HEK293T (cell line): ENCODE measurements at regions not wholly inside any gene's neighbourhood (a gene's known extent, or its start where the extent isn't known, plus 50 kb on each side); places are given as distances from the start of the nearest gene placed in this dataset.

Experiments
- CTCF ChIA-PET: fragments of 350-600 bp; formaldehyde crosslinking; extraction: SDS; loops from one replicate; lab custom pipeline; 2021; ENCODE audit warnings: antibody characterized with exemption, inconsistent platforms; lab: Yijun Ruan, JAX
- POLR2A ChIA-PET: fragments of 350-600 bp; formaldehyde crosslinking; extraction: SDS; loops from one replicate; lab custom pipeline; 2020; ENCODE audit warnings: antibody characterized with exemption, inconsistent platforms; lab: Yijun Ruan, JAX
- DNase-seq: peaks from one replicate; pipeline ENCODE4 v3.0.0; 2012; ENCODE audit warnings: mixed read lengths; ENCODE audit errors: extremely low spot score
- ARNT ChIP-seq: fragments of 450-650 bp; IDR thresholded peaks from 2 replicates; pipeline ENCODE4 v1.6.1; 2017; ENCODE audit warnings: mild to moderate bottlenecking
- BHLHE40 ChIP-seq: fragments of 450-650 bp; IDR thresholded peaks from 2 replicates; pipeline ENCODE4 v1.6.1; 2016; ENCODE audit warnings: mild to moderate bottlenecking, moderate library complexity, borderline replicate concordance
- CTBP1 ChIP-seq: fragments of 450-650 bp; IDR thresholded peaks from 2 replicates; pipeline ENCODE4 v1.6.1; 2016; ENCODE audit warnings: borderline replicate concordance
- ELF4 ChIP-seq: fragments of 450-650 bp; IDR thresholded peaks from 2 replicates; pipeline ENCODE4 v1.6.1; 2017; ENCODE audit warnings: antibody characterized with exemption
- FOXA1 ChIP-seq: fragments of 450-650 bp; IDR thresholded peaks from 2 replicates; pipeline ENCODE4 v1.6.1; 2016; ENCODE audit warnings: mild to moderate bottlenecking
- FOXK2 ChIP-seq: fragments of 450-650 bp; IDR thresholded peaks from 2 replicates; pipeline ENCODE4 v1.6.1; 2016; ENCODE audit warnings: mild to moderate bottlenecking
- FOXM1 ChIP-seq: fragments of 450-650 bp; IDR thresholded peaks from 2 replicates; pipeline ENCODE4 v1.6.1; 2017; ENCODE audit warnings: mild to moderate bottlenecking, borderline replicate concordance
- HDGF ChIP-seq: fragments of 450-650 bp; IDR thresholded peaks from 2 replicates; pipeline ENCODE4 v1.6.1; 2017; ENCODE audit warnings: antibody characterized with exemption, borderline replicate concordance
- L3MBTL2 ChIP-seq: fragments of 450-650 bp; conservative IDR thresholded peaks from 2 replicates; pipeline ENCODE4 v1.6.1; 2016; ENCODE audit warnings: mild to moderate bottlenecking
- LEF1 ChIP-seq: fragments of 450-650 bp; IDR thresholded peaks from 2 replicates; pipeline ENCODE4 v1.6.1; 2017; ENCODE audit warnings: mild to moderate bottlenecking, borderline replicate concordance
- NFRKB ChIP-seq: fragments of 450-650 bp; IDR thresholded peaks from 2 replicates; pipeline ENCODE4 v1.6.1; 2016; ENCODE audit warnings: mild to moderate bottlenecking, moderate library complexity
- SP1 ChIP-seq: fragments of 450-650 bp; IDR thresholded peaks from 2 replicates; pipeline ENCODE4 v1.6.1; 2017
- SUZ12 ChIP-seq: fragments of 450-650 bp; IDR thresholded peaks from 2 replicates; pipeline ENCODE4 v1.6.1; 2016; ENCODE audit warnings: mild to moderate bottlenecking
- TARDBP ChIP-seq: fragments of 450-650 bp; IDR thresholded peaks from 2 replicates; pipeline ENCODE4 v1.6.1; 2016
- ZNF384 ChIP-seq: fragments of 450-650 bp; IDR thresholded peaks from 2 replicates; pipeline ENCODE4 v1.6.1; 2016
- TF ChIP-seq, protein P1 (sequence below): fragments of 450-650 bp; IDR thresholded peaks from 2 replicates; pipeline ENCODE4 v1.6.1; 2016

DNA sequence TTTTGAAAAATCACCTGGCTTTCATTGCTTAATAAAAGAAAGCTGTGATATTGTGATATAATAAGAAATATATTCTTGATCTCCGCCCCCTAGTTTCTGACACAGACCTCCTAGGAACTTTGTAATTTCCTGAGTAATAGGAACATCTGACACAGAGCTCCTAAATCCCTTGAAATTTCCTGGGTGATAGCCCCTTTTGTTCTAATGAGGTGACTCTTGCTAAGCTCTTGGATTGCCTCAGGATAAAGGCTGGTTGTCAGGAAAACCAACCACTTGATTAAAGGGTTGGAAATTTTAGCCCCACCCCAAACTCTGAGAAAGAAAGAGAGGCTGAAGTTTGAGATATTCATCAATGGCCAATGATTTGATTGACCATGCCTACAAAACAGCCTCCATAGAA is 326.4 kb upstream of the KIF2B start:
- ChIA-PET CTCF (no interaction called here), POLR2A (no interaction called here)
- DNase-seq = no peak
- no peak for TF ChIP-seq ARNT
- TF ChIP-seq FOXM1 = no peak
- TF ChIP-seq NFRKB = no peak
- TF ChIP-seq L3MBTL2 = no peak

DNA sequence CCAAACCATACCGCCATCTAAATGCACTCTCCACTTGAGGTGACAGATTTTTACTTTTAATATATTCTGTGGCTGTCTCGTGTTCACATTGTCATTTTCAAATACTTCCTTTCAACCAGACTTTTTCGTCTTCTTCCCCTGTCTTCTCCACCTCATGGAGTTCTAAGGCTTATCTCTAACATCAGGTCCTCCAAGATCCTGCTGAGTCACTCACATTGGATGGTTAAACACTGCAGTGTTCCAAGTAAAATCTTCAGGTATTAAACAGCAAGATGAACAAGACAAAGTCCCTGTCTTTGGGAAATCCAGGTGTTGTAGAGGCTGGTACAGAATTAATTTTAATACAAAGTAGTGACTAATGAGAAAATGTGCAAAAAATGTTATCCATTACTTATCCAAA is 330.2 kb upstream of the KIF2B start:
- TF ChIP-seq, protein P1, sequence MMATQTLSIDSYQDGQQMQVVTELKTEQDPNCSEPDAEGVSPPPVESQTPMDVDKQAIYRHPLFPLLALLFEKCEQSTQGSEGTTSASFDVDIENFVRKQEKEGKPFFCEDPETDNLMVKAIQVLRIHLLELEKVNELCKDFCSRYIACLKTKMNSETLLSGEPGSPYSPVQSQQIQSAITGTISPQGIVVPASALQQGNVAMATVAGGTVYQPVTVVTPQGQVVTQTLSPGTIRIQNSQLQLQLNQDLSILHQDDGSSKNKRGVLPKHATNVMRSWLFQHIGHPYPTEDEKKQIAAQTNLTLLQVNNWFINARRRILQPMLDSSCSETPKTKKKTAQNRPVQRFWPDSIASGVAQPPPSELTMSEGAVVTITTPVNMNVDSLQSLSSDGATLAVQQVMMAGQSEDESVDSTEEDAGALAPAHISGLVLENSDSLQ = no peak
- TF ChIP-seq SP1 (no peak), LEF1 (no peak), TARDBP (no peak), BHLHE40 (no peak), HDGF (no peak), CTBP1 (no peak), SUZ12 (no peak), L3MBTL2 (no peak)
- ChIA-PET CTCF (no interaction called here), POLR2A (no interaction called here)
- no peak for DNase-seq

DNA sequence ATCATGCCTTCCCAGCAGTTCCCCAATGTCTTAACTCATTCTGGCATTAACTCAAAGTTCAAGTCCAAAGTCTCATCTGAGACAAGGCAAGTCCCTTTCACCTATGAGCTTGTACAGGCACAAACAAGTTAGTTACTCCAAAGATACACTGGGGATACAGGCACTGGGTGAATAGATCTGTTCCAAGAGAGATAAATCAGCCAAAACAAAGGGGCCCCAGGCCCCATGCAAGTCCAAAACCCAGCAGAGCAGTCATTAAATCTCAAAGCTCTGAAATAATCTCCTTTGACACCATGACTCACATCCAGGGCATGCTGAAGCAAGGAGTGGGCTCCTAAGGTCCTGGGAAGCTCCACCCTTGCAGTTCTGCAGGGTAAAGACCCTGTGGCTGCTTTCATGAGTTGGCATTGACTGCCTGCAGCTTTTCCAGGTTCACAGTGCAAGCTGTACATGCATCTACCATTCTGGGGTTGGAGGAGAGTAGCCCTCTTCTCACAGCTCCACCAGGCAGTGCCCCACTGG is 332.2 kb upstream of the KIF2B start:
- POLR2A ChIA-PET = no interaction called here
- TF ChIP-seq LEF1 (no peak), FOXK2 (no peak), FOXM1 (no peak), CTBP1 (no peak), ELF4 (no peak), TARDBP (no peak), SP1 (no peak), ZNF384 (no peak), BHLHE40 (no peak), ARNT (no peak), L3MBTL2 (no peak), FOXA1 (no peak), SUZ12 (no peak), HDGF (no peak), NFRKB (no peak)
- TF ChIP-seq, protein P1 = no peak
- no peak for DNase-seq
- CTCF ChIA-PET = no interaction called here

DNA sequence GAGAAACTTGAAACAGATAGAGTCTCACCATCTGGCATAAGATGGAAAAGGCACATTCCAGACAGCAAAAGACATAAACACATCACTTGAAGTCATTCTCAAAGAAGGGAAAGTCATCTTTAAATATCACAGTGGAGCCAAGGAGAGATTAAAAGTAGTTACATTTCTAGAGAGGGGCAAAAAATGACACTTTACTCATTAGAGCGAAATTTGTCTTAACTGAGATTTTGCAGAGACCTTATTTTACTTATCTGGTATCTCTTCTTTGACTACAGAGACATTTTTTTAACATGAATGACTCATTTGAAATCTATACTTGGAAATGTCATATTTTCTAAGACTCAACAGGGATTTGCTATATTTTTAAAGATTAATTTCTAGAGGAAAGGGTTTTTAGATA is 339.0 kb upstream of the KIF2B start:
- no peak for DNase-seq
- ChIA-PET POLR2A (no interaction called here), CTCF (no interaction called here)
- TF ChIP-seq BHLHE40 (no peak), L3MBTL2 (no peak), HDGF (no peak)

DNA sequence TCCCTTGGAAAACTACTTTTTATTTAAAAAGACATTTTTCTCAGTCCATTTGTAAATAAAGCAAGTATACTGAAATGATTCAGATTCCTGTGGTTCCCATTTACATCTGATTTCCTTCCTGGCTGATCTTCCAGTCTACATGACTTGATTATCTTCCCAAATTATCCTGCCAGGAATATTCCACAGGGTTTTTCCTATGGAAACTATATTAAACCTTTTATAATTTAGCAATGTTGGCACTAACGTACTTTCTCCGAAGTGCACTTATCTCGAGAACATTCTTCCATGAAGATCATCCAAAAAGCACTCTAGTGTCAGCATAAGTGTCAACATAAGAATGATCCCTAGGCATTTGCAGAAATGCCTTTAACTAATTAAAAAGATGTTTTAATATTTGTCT is 347.7 kb upstream of the KIF2B start:
- CTCF ChIA-PET = no interaction called here
- no peak for DNase-seq
- POLR2A ChIA-PET = no interaction called here
- TF ChIP-seq FOXK2 (no peak), SUZ12 (no peak), CTBP1 (no peak), L3MBTL2 (no peak), ELF4 (no peak), HDGF (no peak), SP1 (no peak), TARDBP (no peak), ARNT (no peak), FOXA1 (no peak)
- TF ChIP-seq, protein P1 = no peak

DNA sequence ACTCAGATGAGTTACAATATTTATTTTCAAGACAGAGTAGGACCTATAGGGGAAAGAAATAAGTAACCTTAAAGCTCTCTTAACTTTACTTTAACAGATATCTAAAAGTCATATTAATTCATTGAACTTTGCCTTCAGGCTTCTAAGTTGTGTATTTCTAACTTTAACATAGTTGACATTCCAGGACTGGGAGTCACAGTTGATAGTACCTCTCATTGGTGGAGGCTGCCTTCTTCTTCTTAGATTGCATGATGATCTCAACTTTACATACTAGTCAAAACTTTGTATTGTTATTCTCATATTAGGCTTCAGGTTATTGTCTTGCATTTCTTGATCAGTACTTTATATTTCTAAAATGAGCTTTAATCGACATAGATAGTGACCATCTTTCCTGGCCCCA is 350.1 kb upstream of the KIF2B start:
- ChIA-PET CTCF (no interaction called here), POLR2A (no interaction called here)
- TF ChIP-seq TARDBP = no peak
- no peak for TF ChIP-seq BHLHE40
- TF ChIP-seq FOXM1 = no peak
- TF ChIP-seq FOXA1 = no peak
- TF ChIP-seq CTBP1 = no peak
- no peak for TF ChIP-seq ARNT
- TF ChIP-seq HDGF = no peak
- no peak for TF ChIP-seq NFRKB
- TF ChIP-seq ZNF384 = no peak
- TF ChIP-seq, protein P1 = no peak
- TF ChIP-seq SP1 = no peak
- no peak for TF ChIP-seq LEF1
- DNase-seq = no peak
